ENCODE measurements at regions not wholly inside any gene's neighbourhood (a gene's known extent, or its start where the extent isn't known, plus 50 kb on each side); places are given as distances from the start of the nearest gene placed in this dataset.
"Not testable (repeated sequence)": the region's sequence is repeated elsewhere in the genome, so short reads cannot be mapped to it uniquely, and the experiment has no call there.

- DNase-seq (ENCODE audit: low read depth): no peak
These were observed 136.7 kb upstream of the FBXO33 start for GRCh38 chr14:39568809-39569538.

- DNase-seq (ENCODE audit: low read depth): no peak
These were observed 134.6 kb upstream of the FBXO33 start for GRCh38 chr14:39566795-39567194.

GRCh38 chr14:39563361-39563760 lies 131.1 kb upstream of the FBXO33 start:
- DNase-seq (ENCODE audit: low read depth): no peak

GRCh38 chr14:39562175-39562574 lies 129.9 kb upstream of the FBXO33 start:
- DNase-seq (ENCODE audit: low read depth): no peak

- DNase-seq (ENCODE audit: low read depth): no peak
These were observed 126.3 kb upstream of the FBXO33 start for GRCh38 chr14:39558525-39558924.

GRCh38 chr14:39555749-39556148 lies 123.5 kb upstream of the FBXO33 start:
- DNase-seq (ENCODE audit: low read depth): no peak

- DNase-seq (ENCODE audit: low read depth): no peak
These were observed 122.3 kb upstream of the FBXO33 start for GRCh38 chr14:39554576-39554975.

- no peak for DNase-seq (ENCODE audit: low read depth)
These were observed 116.1 kb upstream of the FBXO33 start for GRCh38 chr14:39548358-39548757.

GRCh38 chr14:39547845-39548244 lies 115.6 kb upstream of the FBXO33 start:
- DNase-seq (ENCODE audit: low read depth): no peak

- DNase-seq (ENCODE audit: low read depth): no peak
These were observed 73.6 kb upstream of the FBXO33 start for GRCh38 chr14:39505812-39506211.

- no peak for DNase-seq (ENCODE audit: low read depth)
These were observed 68.0 kb upstream of the FBXO33 start for GRCh38 chr14:39500253-39500652.

- no peak for DNase-seq (ENCODE audit: low read depth)
These were observed 67.3 kb upstream of the FBXO33 start for GRCh38 chr14:39499514-39499913.

- DNase-seq (ENCODE audit: low read depth): not testable (repeated sequence)
These were observed 65.4 kb upstream of the FBXO33 start for GRCh38 chr14:39497677-39498076.

- peak; percentile 23 for DNase-seq (ENCODE audit: low read depth)
These were observed 60.0 kb upstream of the FBXO33 start for GRCh38 chr14:39492267-39492666.

GRCh38 chr14:39491134-39491571 lies 58.9 kb upstream of the FBXO33 start:
- DNase-seq (ENCODE audit: low read depth): no peak

- DNase-seq (ENCODE audit: low read depth): no peak
These were observed 56.4 kb upstream of the FBXO33 start for GRCh38 chr14:39488600-39488999.

GRCh38 chr14:39483682-39484081 lies 51.4 kb upstream of the FBXO33 start:
- no peak for DNase-seq (ENCODE audit: low read depth)

All from fibroblast of the conjunctiva (primary cell).